Karpas-422 (cell line): ENCODE measurements at regions not wholly inside any gene's neighbourhood (a gene's known extent, or its start where the extent isn't known, plus 50 kb on each side); places are given as distances from the start of the nearest gene placed in this dataset.

Experiments used
- DNase-seq: peaks from one replicate; pipeline ENCODE4 v3.0.0-alpha.2; 2015
- H2AFZ ChIP-seq: fragments of 200-600 bp; sonication (generic); 2 replicates; pipeline ENCODE4 v1.6.1; 2014; ENCODE audit warnings: antibody characterized with exemption, low read length, mixed read lengths
- H3K27ac ChIP-seq: fragments of 200-600 bp; sonication (generic); 2 replicates; pipeline ENCODE4 v1.5.1; 2014; ENCODE audit warnings: mild to moderate bottlenecking, low read length, moderate library complexity
- H3K27me3 ChIP-seq: fragments of 200-600 bp; sonication (generic); 2 replicates; pipeline ENCODE4 v1.6.1; 2014; ENCODE audit warnings: low read length, mixed read lengths
- H3K36me3 ChIP-seq: fragments of 200-600 bp; sonication (generic); 2 replicates; pipeline ENCODE4 v1.6.1; 2014; ENCODE audit warnings: low read length, mixed read lengths; ENCODE audit not compliant: insufficient read depth
- H3K4me1 ChIP-seq: fragments of 200-600 bp; sonication (generic); 2 replicates; pipeline ENCODE4 v1.6.1; 2014; ENCODE audit warnings: mild to moderate bottlenecking, low read length, mixed read lengths
- H3K4me2 ChIP-seq: fragments of 200-600 bp; sonication (generic); 2 replicates; pipeline ENCODE4 v1.6.1; 2014; ENCODE audit warnings: low read length, low read depth, mild to moderate bottlenecking; ENCODE audit not compliant: poor library complexity, severe bottlenecking
- H3K4me3 ChIP-seq: fragments of 200-600 bp; sonication (generic); 2 replicates; pipeline ENCODE4 v1.5.1; 2014; ENCODE audit warnings: mild to moderate bottlenecking, antibody characterized with exemption, low read length, mixed read lengths
- H3K79me2 ChIP-seq: fragments of 200-600 bp; sonication (generic); 2 replicates; pipeline ENCODE4 v1.6.1; 2014; ENCODE audit warnings: mild to moderate bottlenecking, low read length, mixed read lengths
- H3K9ac ChIP-seq: fragments of 200-600 bp; sonication (generic); 2 replicates; pipeline ENCODE4 v1.6.0; 2014; ENCODE audit warnings: low read length
- H3K9me2 ChIP-seq: fragments of 200-600 bp; sonication (generic), shearing (Covaris generic); replicated peaks from 2 replicates; pipeline ENCODE4 v1.6.0; 2014; ENCODE audit warnings: mild to moderate bottlenecking, low read length, moderate library complexity; ENCODE audit not compliant: insufficient read depth
- H3K9me3 ChIP-seq: fragments of 300-700, 200-600 bp; sonication (generic); 2 replicates; pipeline ENCODE4 v1.6.1; 2014; ENCODE audit warnings: low read length, mixed read lengths
- H4K20me1 ChIP-seq: fragments of 200-600 bp; sonication (generic); 2 replicates; pipeline ENCODE4 v1.6.1; 2014; ENCODE audit warnings: mild to moderate bottlenecking, antibody characterized with exemption, low read length, low read depth; ENCODE audit not compliant: insufficient read depth

- H2AFZ ChIP-seq = no peak overlapping the region
Observed at GRCh38 chr5:2330325-2331130, 420.9 kb downstream of the IRX2 start.

DNA sequence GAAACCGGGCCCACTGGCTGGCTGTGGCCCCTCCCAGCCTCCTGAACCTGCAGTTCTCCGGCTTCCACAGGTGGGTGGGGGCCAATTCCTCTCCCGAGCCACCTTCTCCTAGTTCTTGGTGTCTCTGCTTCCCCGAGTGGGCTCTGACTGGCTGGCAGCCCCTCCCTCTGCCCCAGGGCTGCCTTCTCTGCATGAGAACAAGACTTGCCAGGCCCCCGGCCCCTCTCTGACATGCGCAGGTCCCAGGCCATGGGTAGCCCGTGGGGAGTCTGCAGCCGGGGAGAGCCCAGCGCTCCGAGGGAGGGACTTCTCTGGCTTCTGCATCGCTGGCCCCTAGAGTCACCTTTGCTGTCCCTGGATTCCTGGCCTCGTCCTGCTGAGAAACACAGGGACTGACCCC, 421.7 kb downstream of the IRX2 start:
- Histone ChIP-seq H3K27ac (no peak overlapping the region), H4K20me1 (no peaks in the 10 kb centered on the region), H3K4me2 (no peak overlapping the region), H3K79me2 (no peaks in the 10 kb centered on the region), H3K9ac (no peak overlapping the region), H3K4me1 (no peaks in the 10 kb centered on the region), H2AFZ (no peak overlapping the region), H3K9me3 (no peaks in the 10 kb centered on the region), H3K36me3 (no peaks in the 10 kb centered on the region), H3K9me2 (no peaks in the 10 kb centered on the region), H3K27me3 (no peaks in the 10 kb centered on the region), H3K4me3 (no peak overlapping the region)
- DNase-seq = no peak

More at GRCh38 chr5:2330325-2331130, 420.9 kb downstream of the IRX2 start:
- no peak overlapping the region for H3K27ac ChIP-seq
- no peaks in the 10 kb centered on the region for H3K36me3 ChIP-seq
- no peaks in the 10 kb centered on the region for H3K9me3 ChIP-seq
- no peaks in the 10 kb centered on the region for H3K9me2 ChIP-seq
- DNase-seq = no peak
- H3K4me2 ChIP-seq = no peak overlapping the region
- H3K4me1 ChIP-seq = no peaks in the 10 kb centered on the region
- H3K9ac ChIP-seq = no peak overlapping the region
- H3K79me2 ChIP-seq = no peaks in the 10 kb centered on the region
- no peak overlapping the region for H3K4me3 ChIP-seq
- no peaks in the 10 kb centered on the region for H3K27me3 ChIP-seq
- H4K20me1 ChIP-seq = no peaks in the 10 kb centered on the region

- H3K9me2 ChIP-seq = no peaks in the 10 kb centered on the region
- H3K27me3 ChIP-seq = no peaks in the 10 kb centered on the region
- no peak for DNase-seq
- H3K4me1 ChIP-seq = no peaks in the 10 kb centered on the region
- H4K20me1 ChIP-seq = no peaks in the 10 kb centered on the region
- H3K9me3 ChIP-seq = no peaks in the 10 kb centered on the region
- no peak overlapping the region for H2AFZ ChIP-seq
- no peak overlapping the region for H3K4me3 ChIP-seq
- no peaks in the 10 kb centered on the region for H3K36me3 ChIP-seq
- H3K79me2 ChIP-seq = no peaks in the 10 kb centered on the region
- no peak overlapping the region for H3K27ac ChIP-seq
- no peak overlapping the region for H3K9ac ChIP-seq
- no peak overlapping the region for H3K4me2 ChIP-seq
Observed at GRCh38 chr5:2326601-2327000, 424.9 kb downstream of the IRX2 start.

GRCh38 chr5:2324788-2325187, 426.7 kb downstream of the IRX2 start:
- H3K9me3 ChIP-seq = no peaks in the 10 kb centered on the region
- H3K9me2 ChIP-seq = no peaks in the 10 kb centered on the region
- no peaks in the 10 kb centered on the region for H3K27me3 ChIP-seq
- H3K4me3 ChIP-seq = no peak overlapping the region
- no peak overlapping the region for H3K9ac ChIP-seq
- no peak overlapping the region for H2AFZ ChIP-seq
- no peak overlapping the region for H3K4me2 ChIP-seq
- H3K79me2 ChIP-seq = no peaks in the 10 kb centered on the region
- DNase-seq = no peak
- H3K27ac ChIP-seq = no peak overlapping the region
- H3K4me1 ChIP-seq = no peaks in the 10 kb centered on the region
- no peaks in the 10 kb centered on the region for H4K20me1 ChIP-seq
- H3K36me3 ChIP-seq = no peaks in the 10 kb centered on the region

GRCh38 chr5:2320611-2321010, 430.9 kb downstream of the IRX2 start:
- Histone ChIP-seq H3K27me3 (no peaks in the 10 kb centered on the region), H2AFZ (no peak overlapping the region)
- DNase-seq = no peak

DNA sequence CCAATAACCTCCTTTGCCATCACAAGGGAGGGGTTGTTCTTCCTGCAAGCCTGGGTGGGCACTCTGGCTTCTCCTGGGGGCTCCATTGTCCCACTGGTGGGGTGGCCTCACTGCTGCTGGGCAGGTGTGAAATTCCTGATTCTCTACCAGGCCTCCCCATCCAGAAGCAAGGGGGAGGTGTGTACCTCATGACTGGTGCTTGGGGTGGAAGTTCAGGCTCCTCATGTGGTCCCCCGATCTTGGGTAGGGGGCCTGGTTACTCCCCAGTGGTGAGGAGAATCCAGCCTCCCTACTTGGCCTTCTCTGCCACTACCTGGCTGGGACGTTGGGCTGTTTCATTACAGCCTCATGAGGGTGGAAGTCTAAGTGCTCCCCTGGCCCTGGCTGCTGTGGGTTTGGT, 433.9 kb downstream of the IRX2 start:
- no peak overlapping the region for H2AFZ ChIP-seq
- no peak overlapping the region for H3K9ac ChIP-seq
- H3K27me3 ChIP-seq = no peaks in the 10 kb centered on the region
- no peak for DNase-seq
- no peaks in the 10 kb centered on the region for H3K4me1 ChIP-seq
- H3K4me3 ChIP-seq = no peak overlapping the region
- H3K9me3 ChIP-seq = peaks cover 17% of the 10 kb centered on the region
- H3K79me2 ChIP-seq = no peaks in the 10 kb centered on the region
- H3K27ac ChIP-seq = no peak overlapping the region
- H3K9me2 ChIP-seq = no peaks in the 10 kb centered on the region
- no peak overlapping the region for H3K4me2 ChIP-seq
- no peaks in the 10 kb centered on the region for H3K36me3 ChIP-seq
- H4K20me1 ChIP-seq = no peaks in the 10 kb centered on the region

More at GRCh38 chr5:2320611-2321010, 430.9 kb downstream of the IRX2 start:
- H3K4me3 ChIP-seq = no peak overlapping the region
- H3K79me2 ChIP-seq = no peaks in the 10 kb centered on the region
- H4K20me1 ChIP-seq = no peaks in the 10 kb centered on the region
- H3K9me2 ChIP-seq = no peaks in the 10 kb centered on the region
- H3K9me3 ChIP-seq = peaks cover 6% of the 10 kb centered on the region
- no peaks in the 10 kb centered on the region for H3K4me1 ChIP-seq
- H3K36me3 ChIP-seq = no peaks in the 10 kb centered on the region
- H3K4me2 ChIP-seq = no peak overlapping the region
- no peak overlapping the region for H3K27ac ChIP-seq
- no peak overlapping the region for H3K9ac ChIP-seq

DNA sequence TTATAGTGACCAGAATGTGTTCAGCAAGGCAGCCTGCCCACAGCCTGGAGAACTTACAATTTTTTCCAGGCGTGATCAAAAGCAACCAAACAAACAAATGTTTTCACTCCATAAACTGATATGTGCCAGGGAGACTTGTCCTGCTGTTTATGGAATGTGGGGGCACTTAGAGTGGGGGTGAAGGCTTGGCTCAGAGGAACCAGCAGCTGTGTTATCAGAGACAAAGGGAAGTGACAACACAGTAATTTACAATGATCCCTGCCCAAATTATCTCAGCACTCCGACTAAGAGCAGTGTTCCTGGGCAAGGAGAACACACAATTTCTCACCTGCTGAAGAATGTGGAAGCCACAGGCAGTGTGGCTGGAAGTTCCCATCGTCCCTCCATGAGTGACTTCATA, 429.1 kb upstream of the IRX4 start:
- H3K27me3 ChIP-seq = no peaks in the 10 kb centered on the region
- H3K4me3 ChIP-seq = no peak overlapping the region
- no peaks in the 10 kb centered on the region for H4K20me1 ChIP-seq
- H3K9me2 ChIP-seq = no peaks in the 10 kb centered on the region
- H2AFZ ChIP-seq = no peak overlapping the region
- H3K4me2 ChIP-seq = no peak overlapping the region
- DNase-seq = no peak
- H3K79me2 ChIP-seq = no peaks in the 10 kb centered on the region
- H3K4me1 ChIP-seq = no peaks in the 10 kb centered on the region
- H3K9ac ChIP-seq = no peak overlapping the region
- H3K9me3 ChIP-seq = peaks cover 17% of the 10 kb centered on the region
- no peak overlapping the region for H3K27ac ChIP-seq
- no peaks in the 10 kb centered on the region for H3K36me3 ChIP-seq

DNA sequence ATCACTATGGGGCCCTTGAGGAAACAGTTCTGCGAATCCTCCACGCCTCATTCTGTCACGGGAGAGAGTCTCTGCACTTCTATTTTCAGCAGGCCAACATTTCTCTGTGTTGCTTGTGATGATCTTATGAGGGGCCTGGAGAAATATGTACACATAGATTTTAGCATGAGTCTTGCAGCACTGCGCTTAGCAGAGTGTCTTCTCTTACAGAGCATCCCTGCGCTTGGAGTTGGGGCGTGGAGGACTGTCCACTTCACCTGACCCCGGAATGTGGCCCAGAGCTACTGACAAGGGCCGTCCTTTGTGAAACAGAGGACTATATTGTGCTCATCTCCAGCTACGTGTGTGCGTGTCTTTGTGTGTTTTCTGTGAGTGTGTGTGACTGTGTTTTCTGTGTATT, 428.2 kb upstream of the IRX4 start:
- Histone ChIP-seq H3K27me3 (no peaks in the 10 kb centered on the region), H3K4me2 (no peak overlapping the region), H3K4me3 (no peak overlapping the region), H3K4me1 (no peaks in the 10 kb centered on the region), H3K9me2 (no peaks in the 10 kb centered on the region), H3K79me2 (no peaks in the 10 kb centered on the region), H3K36me3 (no peaks in the 10 kb centered on the region), H2AFZ (no peak overlapping the region), H3K27ac (no peak overlapping the region), H3K9me3 (peaks cover 14% of the 10 kb centered on the region), H3K9ac (no peak overlapping the region), H4K20me1 (no peaks in the 10 kb centered on the region)
- DNase-seq = no peak
